Hematopoietic multipotent progenitor cell treated with erythropoietin and hydrocortisone succinate and interleukin-3 and kit ligand, for 8 days (in vitro differentiated cells): ENCODE measurements at regions not wholly inside any gene's neighbourhood (a gene's known extent, or its start where the extent isn't known, plus 50 kb on each side); places are given as distances from the start of the nearest gene placed in this dataset.

Experiments used
- DNase-seq: peaks from one replicate; pipeline ENCODE4 v3.0.0-alpha.2; 2015

GRCh38 chr6:126091466-126091865 is 105.1 kb downstream of the TRMT11 start:
- no peak for DNase-seq

- no peak for DNase-seq
Measured at GRCh38 chr6:126093108-126093507, 106.8 kb downstream of the TRMT11 start.

- no peak for DNase-seq
Measured at GRCh38 chr6:126094411-126094810, 108.1 kb downstream of the TRMT11 start.

DNA sequence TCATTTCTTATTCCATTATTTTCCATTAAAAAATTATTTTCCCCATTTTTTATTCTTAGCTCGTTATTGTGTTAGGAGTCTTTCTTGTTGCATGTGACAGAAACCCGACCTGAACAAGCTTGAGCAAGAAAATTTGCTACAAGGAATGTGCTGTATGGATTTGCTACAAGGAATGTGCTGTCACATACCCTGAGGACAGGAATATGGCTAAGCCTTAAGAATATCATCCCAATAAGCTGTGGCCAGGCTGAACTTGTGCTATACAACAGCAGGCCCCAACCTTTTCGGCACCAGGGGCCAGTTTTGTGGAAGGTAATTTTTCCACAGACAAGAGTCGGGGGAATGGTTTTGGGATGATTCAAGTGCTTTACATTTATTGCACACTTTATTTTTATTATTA is 114.0 kb downstream of the TRMT11 start:
- no peak for DNase-seq

DNA sequence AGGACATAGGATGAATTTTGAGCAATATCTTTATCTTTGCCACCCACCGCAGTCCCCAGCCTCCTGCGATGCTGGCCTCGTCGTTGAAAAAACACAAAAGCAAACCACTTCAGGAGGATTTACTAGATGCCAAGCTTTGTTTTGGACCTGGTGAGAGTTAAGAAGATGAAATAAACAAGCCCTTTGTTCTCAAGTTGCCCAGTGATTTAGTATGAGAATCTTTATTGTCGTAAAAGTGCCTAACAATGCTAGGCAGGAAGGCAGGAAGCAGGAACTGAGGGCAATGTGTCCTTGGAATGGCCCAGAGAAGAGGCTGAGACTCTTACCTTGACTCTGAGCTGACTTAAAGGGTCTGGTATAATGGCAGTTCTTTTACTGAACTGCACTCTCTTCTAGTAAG is 116.0 kb downstream of the TRMT11 start:
- no peak for DNase-seq

DNA sequence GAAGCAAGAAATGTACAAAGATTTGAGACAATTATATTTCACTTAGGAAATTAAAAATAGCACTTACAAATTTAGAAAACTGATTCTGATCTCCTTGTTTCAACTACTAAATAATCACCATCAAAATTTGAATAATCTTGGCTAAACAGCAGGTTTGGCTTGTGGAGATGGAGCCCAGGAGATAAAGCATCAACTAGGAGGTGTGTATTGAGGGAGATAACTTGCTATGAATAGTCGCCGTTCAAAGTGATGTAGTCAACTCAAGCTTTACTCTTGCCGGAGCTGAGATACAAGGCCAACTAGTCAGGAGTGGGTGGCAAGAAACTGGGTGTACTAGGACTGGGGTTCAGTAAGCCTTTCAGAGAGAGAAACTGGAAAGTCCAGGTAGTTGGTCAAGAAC is 117.7 kb downstream of the TRMT11 start:
- DNase-seq = peak; percentile 46

DNA sequence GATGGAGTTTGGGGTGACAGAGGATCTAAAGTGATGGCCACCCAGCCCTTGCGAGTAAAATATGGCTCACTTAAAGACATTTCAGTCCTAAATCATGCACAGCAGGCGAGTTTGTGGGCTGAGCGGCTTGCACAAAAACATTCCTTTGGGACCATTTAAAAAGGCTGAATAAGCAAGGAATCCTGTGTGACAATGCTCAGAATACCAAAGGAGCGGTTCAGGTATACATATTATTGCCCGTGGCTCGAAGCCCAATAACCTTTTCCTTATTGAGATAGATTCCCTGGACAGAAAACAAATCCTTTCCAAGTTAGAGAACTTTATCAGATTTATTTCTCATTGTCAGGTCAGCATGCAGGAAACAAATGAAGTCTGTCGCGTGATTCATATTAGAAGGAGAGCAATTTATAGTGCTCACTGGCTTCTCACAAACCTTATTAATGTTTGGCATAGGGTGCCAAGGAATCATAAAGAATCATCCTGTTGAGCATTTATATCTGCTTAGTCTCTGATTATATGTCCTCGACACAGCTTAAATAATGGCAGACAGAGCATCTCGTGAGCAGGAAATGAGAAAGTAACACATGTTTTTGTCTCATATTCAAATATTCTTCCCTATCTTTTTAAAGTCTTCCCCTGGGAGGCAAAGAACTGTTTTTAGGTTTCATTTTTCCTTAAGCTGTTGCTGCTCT is 121.3 kb downstream of the TRMT11 start:
- no peak for DNase-seq

- DNase-seq = peak; percentile 88
Measured at GRCh38 chr6:126110512-126111270, 124.4 kb downstream of the TRMT11 start.

DNA sequence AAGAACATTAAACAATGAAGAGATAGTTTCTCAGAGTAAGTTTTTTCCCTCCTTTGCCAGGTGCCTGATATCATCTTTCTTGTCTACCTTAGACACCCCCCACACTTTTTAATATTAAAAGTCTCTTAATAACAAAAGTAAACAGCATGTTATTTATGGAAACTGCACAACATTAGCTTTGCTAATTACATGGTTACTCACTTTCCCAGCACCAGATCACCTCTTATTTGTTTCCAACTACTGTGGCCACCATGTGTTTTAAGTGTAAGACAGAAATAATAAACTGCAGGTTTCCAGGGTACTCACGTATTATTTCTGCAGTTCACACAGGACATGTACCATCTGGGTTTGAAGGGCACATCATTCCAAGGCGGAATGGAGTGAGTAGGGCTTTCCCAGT is 125.0 kb downstream of the TRMT11 start:
- DNase-seq = no peak

GRCh38 chr6:126112171-126112632 is 125.9 kb downstream of the TRMT11 start:
- DNase-seq = peak; percentile 97

DNA sequence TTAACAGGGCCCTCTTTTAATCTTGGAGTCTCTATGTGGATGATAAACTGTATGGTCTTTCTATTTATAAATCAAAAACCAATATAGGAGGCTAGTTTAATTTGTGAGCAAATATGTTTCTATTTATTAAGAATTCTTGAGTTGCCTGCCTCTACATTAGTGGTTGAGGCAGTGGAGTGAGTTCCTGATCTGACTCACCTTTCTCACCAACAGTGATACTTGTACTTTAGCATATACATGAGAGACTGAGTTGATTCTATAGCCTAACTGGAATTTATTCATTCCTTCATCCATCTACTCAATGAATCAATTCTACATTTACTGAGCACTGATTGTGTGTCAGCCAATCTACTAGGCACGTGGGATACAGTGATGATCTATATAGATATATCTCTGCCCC is 126.9 kb downstream of the TRMT11 start:
- no peak for DNase-seq

DNA sequence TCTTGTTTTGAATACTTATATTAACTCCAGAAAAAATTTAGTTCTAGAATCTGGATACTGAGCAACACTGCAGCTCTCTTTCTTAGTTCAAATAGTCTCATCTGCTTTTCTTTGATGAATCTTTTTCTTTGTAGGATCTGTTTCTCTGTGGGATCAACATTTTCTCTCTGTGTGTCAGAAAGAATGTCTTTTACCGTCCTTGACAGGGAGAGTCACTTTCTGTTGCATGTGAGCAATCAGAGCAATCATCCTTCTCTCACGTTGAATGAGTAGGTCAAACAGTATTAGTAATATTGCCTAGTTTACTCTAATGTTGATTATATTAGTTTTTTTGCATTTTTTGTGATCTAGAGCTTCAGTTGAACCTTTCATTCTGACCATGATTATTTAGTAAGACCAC is 130.9 kb downstream of the TRMT11 start:
- no peak for DNase-seq

DNA sequence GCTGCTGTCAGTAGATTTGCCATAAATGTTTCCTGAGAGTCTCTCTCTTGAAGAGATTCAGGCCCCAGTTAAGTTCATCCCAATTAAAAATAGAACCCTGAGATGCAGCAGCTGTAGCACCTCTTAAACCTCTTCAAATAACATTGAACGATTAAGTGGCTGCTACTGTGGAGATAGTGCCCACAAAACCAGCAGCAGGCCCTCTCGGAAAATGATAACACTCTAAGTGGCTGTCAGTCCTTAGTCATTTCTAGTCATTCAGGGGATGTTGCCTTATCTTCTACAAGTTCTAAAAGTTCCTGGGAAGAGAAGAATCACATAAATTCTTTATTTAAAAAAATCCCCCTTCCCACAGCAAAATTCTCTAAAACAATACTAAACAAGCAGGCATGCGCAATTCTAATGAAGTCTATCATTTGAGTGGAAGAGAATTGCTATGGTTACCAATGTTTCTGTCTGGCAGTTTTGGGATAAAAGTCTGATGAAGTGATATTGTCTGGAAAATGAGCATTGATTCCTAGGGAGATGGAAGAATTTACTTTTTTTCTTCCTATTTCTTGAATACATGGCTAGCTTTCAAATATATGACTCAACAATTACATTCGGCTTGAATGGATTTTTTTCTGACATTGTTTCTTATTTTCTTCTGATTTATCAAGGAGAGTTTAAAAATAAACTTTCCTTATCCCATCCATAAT is 131.9 kb downstream of the TRMT11 start:
- peak; percentile 91 for DNase-seq

- DNase-seq = no peak
Measured at GRCh38 chr6:126118936-126119335, 132.6 kb downstream of the TRMT11 start.

GRCh38 chr6:126123226-126123625 is 136.9 kb downstream of the TRMT11 start:
- peak; percentile 93 for DNase-seq

- DNase-seq = no peak
Measured at GRCh38 chr6:126127659-126128058, 141.3 kb downstream of the TRMT11 start.

DNA sequence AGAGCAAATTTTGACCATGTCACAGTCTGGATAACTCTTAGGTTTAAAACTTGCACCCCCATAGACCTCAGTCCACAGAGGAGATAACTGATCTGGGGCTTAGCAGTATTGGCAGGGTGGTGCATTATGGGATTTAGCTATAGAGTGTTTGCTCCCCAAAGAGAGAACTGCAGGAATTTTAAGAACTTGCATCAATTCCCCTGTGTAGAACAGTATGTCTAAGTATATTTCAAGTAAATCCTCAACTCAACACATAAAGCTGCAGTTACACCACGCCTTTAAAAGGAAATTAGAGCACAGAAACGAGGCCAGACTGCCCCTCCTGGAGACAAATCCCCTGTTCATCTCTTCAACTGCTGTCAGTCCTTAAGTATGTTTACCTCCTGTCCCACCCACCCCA is 144.9 kb downstream of the TRMT11 start:
- DNase-seq = no peak

DNA sequence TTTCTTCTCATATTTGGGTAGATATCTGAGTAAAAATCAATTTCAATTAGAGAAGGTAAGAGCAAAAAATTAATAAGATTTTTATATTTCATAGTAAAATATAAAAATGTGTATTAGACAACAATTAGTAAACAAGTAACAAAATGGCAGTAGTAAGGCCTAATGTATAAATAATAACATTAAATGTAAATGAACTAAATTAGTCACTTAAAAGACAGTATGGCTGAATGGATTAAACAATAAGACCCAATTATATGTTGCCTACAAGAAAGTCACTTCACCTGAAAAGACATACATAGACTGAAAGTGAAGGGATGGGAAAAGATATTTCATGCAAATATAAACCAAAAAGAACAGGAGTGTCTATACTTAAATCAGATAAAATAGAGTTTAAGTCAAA is 147.6 kb downstream of the TRMT11 start:
- DNase-seq = no peak

DNA sequence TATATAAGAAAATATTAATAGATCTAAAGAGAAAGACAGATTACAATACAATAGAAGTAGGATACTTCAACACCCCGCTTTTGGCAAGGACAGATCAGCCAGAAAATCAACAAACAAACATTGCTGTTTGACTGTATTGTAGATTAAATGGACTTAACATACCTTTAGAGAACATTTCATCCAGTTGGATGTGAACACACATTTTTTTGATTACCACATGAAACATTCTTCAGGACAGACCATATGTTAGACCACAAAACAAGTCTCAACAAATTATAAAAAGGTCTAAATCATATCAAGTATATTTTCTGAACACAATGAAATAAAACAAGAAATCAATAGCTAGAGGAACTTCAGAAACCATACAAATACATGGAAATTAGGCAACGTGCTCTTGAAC is 148.2 kb downstream of the TRMT11 start:
- DNase-seq = no peak

DNA sequence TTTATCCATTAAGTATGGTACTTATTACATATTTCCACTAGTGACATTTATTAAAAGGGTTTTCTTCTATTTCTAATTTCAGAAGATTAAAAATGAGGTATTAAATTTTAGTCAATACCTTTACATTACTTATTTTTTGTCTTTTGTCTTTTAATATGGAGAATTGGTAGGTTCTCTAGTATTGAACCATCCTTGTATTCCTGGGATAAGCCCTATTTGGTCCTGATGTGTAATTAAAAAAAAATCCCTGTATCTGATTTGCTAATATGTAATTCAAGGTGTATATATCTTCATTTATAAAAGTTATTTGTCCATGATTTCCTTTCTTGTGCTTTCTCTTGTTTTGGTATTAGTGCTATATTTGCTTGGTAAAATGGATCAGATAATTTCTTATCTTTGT is 153.7 kb downstream of the TRMT11 start:
- DNase-seq = no peak

DNA sequence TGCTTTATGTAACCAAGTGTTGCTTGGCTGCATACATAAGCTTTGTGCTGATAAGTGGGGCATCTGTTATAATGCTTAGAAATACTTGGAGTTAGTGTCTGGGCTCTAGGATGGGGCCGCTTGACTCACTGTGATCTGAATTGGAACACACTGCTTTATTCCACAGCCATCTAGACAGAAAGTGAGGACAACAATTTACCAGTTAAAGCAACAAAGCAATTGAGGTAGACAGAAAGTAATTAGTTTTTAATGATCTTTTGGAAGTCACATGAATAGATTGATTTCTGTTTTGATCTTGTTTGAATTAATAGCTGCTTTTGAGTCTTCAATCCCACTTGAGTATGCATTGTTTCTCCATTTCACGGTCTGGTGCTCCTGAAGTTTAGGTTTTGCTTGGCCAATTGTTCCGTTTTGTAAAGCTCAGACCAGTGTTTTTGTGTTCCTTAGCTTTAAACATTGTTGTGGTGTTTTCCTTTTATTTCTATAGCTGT is 157.5 kb downstream of the TRMT11 start:
- no peak for DNase-seq

GRCh38 chr6:126145351-126145750 is 159.0 kb downstream of the TRMT11 start:
- DNase-seq = no peak

DNA sequence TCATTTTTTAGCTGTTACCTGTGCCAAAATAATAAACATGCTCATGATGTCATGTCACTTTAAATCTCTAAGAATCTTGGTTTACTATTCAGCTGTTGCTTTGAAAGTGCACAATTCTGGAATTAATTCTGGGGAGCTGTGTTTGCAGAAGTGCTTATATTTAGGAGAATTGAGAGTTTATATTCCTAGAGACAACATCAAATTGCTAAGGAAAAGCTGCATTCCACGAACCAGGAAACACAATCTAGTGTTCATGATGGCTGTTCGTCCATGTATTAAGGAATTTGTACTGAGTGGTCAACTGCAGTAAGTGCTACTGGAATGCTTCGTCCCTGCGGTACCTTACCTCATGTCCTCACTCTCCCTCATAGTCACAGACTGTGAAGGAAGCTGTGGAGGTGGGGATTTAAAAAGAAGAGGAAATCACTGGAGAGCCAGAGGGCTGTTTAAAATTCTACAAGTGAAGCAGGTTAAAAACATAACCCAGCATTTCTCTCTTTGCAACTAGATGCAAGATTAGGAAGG is 161.0 kb downstream of the TRMT11 start:
- DNase-seq = no peak

GRCh38 chr6:126148853-126149252 is 162.5 kb downstream of the TRMT11 start:
- DNase-seq = no peak
